ENCODE measurements at regions not wholly inside any gene's neighbourhood (a gene's known extent, or its start where the extent isn't known, plus 50 kb on each side); places are given as distances from the start of the nearest gene placed in this dataset.

GRCh38 chr7:29619111-29619510 is 55.5 kb downstream of the PRR15 start:
- no peak overlapping the region for H4K8ac ChIP-seq (ENCODE audit: low read depth, low read length)

GRCh38 chr7:29619848-29620555 is 56.4 kb downstream of the PRR15 start:
- DNase-seq, result no peak
- Histone ChIP-seq H3K79me1 (ENCODE audit: low read length) (no peaks in the 10 kb centered on the region), H3K23ac (ENCODE audit: low read length) (no peak overlapping the region), H3K36me3 (ENCODE audit: control insufficient read depth, insufficient read depth, low read length) (no peaks in the 10 kb centered on the region), H3K9ac (ENCODE audit: low read length) (no peak overlapping the region), H3K56ac (ENCODE audit: low read length) (no peak overlapping the region), H2BK5ac (ENCODE audit: low read length) (no peak overlapping the region), H3K4ac (ENCODE audit: low read depth, low read length) (no peak overlapping the region), H4K5ac (ENCODE audit: low read length) (no peak overlapping the region), H3K27me3 (ENCODE audit: insufficient read depth, low read length, poor library complexity) (no peaks in the 10 kb centered on the region), H3K4me2 (ENCODE audit: low read length) (no peak overlapping the region), H2BK15ac (replicated peaks; ENCODE audit: low read depth) (no peak overlapping the region), H2BK120ac (ENCODE audit: low read depth, low read length) (no peak overlapping the region), H3K4me3 (ENCODE audit: low read length) (no peak overlapping the region), H3K27ac (ENCODE audit: low read depth, low read length) (no peak overlapping the region), H2AK5ac (ENCODE audit: low read length) (no peak overlapping the region), H3K4me1 (ENCODE audit: control insufficient read depth, low read depth, low read length) (no peaks in the 10 kb centered on the region), H3K18ac (ENCODE audit: low read length) (no peak overlapping the region), H4K8ac (ENCODE audit: low read depth, low read length) (no peak overlapping the region), H3K79me2 (ENCODE audit: control insufficient read depth, insufficient read depth, low read length) (no peaks in the 10 kb centered on the region)
- no CpG with 5 or more reads among the region's 6 CpGs for WGBS (ENCODE audit: extremely low coverage, insufficient coverage, low lambda C conversion rate)

More at GRCh38 chr7:29619111-29619510, 55.5 kb downstream of the PRR15 start:
- Histone ChIP-seq H3K79me2 (ENCODE audit: control insufficient read depth, insufficient read depth, low read length) (no peaks in the 10 kb centered on the region), H3K79me1 (ENCODE audit: low read length) (no peaks in the 10 kb centered on the region), H2BK15ac (replicated peaks; ENCODE audit: low read depth) (no peak overlapping the region), H2AK5ac (ENCODE audit: low read length) (no peak overlapping the region), H3K23ac (ENCODE audit: low read length) (no peak overlapping the region), H3K27me3 (ENCODE audit: insufficient read depth, low read length, poor library complexity) (no peaks in the 10 kb centered on the region), H3K27ac (ENCODE audit: low read depth, low read length) (no peak overlapping the region), H3K9ac (ENCODE audit: low read length) (no peak overlapping the region), H2BK120ac (ENCODE audit: low read depth, low read length) (no peak overlapping the region), H3K4me1 (ENCODE audit: control insufficient read depth, low read depth, low read length) (no peaks in the 10 kb centered on the region), H4K5ac (ENCODE audit: low read length) (no peak overlapping the region), H3K36me3 (ENCODE audit: control insufficient read depth, insufficient read depth, low read length) (no peaks in the 10 kb centered on the region), H3K18ac (ENCODE audit: low read length) (no peak overlapping the region), H2BK5ac (ENCODE audit: low read length) (no peak overlapping the region), H3K4ac (ENCODE audit: low read depth, low read length) (no peak overlapping the region), H3K4me2 (ENCODE audit: low read length) (no peak overlapping the region), H3K4me3 (ENCODE audit: low read length) (no peak overlapping the region), H3K56ac (ENCODE audit: low read length) (no peak overlapping the region)
- no peak for DNase-seq
- no CpG with 5 or more reads among the region's 5 CpGs for WGBS (ENCODE audit: extremely low coverage, insufficient coverage, low lambda C conversion rate)

GRCh38 chr7:29620556-29620930 is 56.9 kb downstream of the PRR15 start:
- H3K79me2 ChIP-seq (ENCODE audit: control insufficient read depth, insufficient read depth, low read length), result no peaks in the 10 kb centered on the region
- no peak overlapping the region for H3K9ac ChIP-seq (ENCODE audit: low read length)
- peak overlapping the region; percentile 21 for H4K5ac ChIP-seq (ENCODE audit: low read length)
- H2BK5ac ChIP-seq (ENCODE audit: low read length), result no peak overlapping the region
- H3K79me1 ChIP-seq (ENCODE audit: low read length), result no peaks in the 10 kb centered on the region
- no peak for DNase-seq
- H3K27me3 ChIP-seq (ENCODE audit: insufficient read depth, low read length, poor library complexity), result no peaks in the 10 kb centered on the region
- no peaks in the 10 kb centered on the region for H3K36me3 ChIP-seq (ENCODE audit: control insufficient read depth, insufficient read depth, low read length)
- H3K18ac ChIP-seq (ENCODE audit: low read length), result no peak overlapping the region
- H4K8ac ChIP-seq (ENCODE audit: low read depth, low read length), result no peak overlapping the region
- no peak overlapping the region for H2BK120ac ChIP-seq (ENCODE audit: low read depth, low read length)
- no peak overlapping the region for H2BK15ac ChIP-seq (replicated peaks; ENCODE audit: low read depth)
- no CpG with 5 or more reads among the region's 2 CpGs for WGBS (ENCODE audit: extremely low coverage, insufficient coverage, low lambda C conversion rate)
- H3K4ac ChIP-seq (ENCODE audit: low read depth, low read length), result no peak overlapping the region
- H3K4me2 ChIP-seq (ENCODE audit: low read length), result no peak overlapping the region
- H3K4me1 ChIP-seq (ENCODE audit: control insufficient read depth, low read depth, low read length), result no peaks in the 10 kb centered on the region
- H3K23ac ChIP-seq (ENCODE audit: low read length), result no peak overlapping the region
- no peak overlapping the region for H3K4me3 ChIP-seq (ENCODE audit: low read length)
- no peak overlapping the region for H2AK5ac ChIP-seq (ENCODE audit: low read length)
- H3K56ac ChIP-seq (ENCODE audit: low read length), result no peak overlapping the region
- H3K27ac ChIP-seq (ENCODE audit: low read depth, low read length), result no peak overlapping the region

- peak; percentile 46 for DNase-seq
- Histone ChIP-seq H2BK120ac (ENCODE audit: low read depth, low read length) (no peak overlapping the region), H3K23ac (ENCODE audit: low read length) (no peak overlapping the region), H3K4ac (ENCODE audit: low read depth, low read length) (no peak overlapping the region), H3K4me2 (ENCODE audit: low read length) (no peak overlapping the region), H2BK5ac (ENCODE audit: low read length) (no peak overlapping the region), H3K18ac (ENCODE audit: low read length) (no peak overlapping the region), H3K27me3 (ENCODE audit: insufficient read depth, low read length, poor library complexity) (no peaks in the 10 kb centered on the region), H3K4me1 (ENCODE audit: control insufficient read depth, low read depth, low read length) (no peaks in the 10 kb centered on the region), H3K9ac (ENCODE audit: low read length) (no peak overlapping the region), H3K27ac (ENCODE audit: low read depth, low read length) (no peak overlapping the region), H3K4me3 (ENCODE audit: low read length) (no peak overlapping the region), H3K56ac (ENCODE audit: low read length) (no peak overlapping the region), H2BK15ac (replicated peaks; ENCODE audit: low read depth) (no peak overlapping the region), H4K5ac (ENCODE audit: low read length) (no peak overlapping the region), H3K79me2 (ENCODE audit: control insufficient read depth, insufficient read depth, low read length) (no peaks in the 10 kb centered on the region), H3K36me3 (ENCODE audit: control insufficient read depth, insufficient read depth, low read length) (no peaks in the 10 kb centered on the region), H4K8ac (ENCODE audit: low read depth, low read length) (no peak overlapping the region), H2AK5ac (ENCODE audit: low read length) (no peak overlapping the region), H3K79me1 (ENCODE audit: low read length) (no peaks in the 10 kb centered on the region)
- WGBS (ENCODE audit: extremely low coverage, insufficient coverage, low lambda C conversion rate), result no CpG with 5 or more reads among the region's 13 CpGs
These were observed 59.0 kb downstream of the PRR15 start for GRCh38 chr7:29622335-29623265.

- Histone ChIP-seq H2BK15ac (replicated peaks; ENCODE audit: low read depth) (no peak overlapping the region), H3K56ac (ENCODE audit: low read length) (no peak overlapping the region), H3K23ac (ENCODE audit: low read length) (no peak overlapping the region), H4K5ac (ENCODE audit: low read length) (no peak overlapping the region), H3K18ac (ENCODE audit: low read length) (no peak overlapping the region), H3K79me1 (ENCODE audit: low read length) (no peaks in the 10 kb centered on the region), H3K9ac (ENCODE audit: low read length) (no peak overlapping the region), H3K27me3 (ENCODE audit: insufficient read depth, low read length, poor library complexity) (no peaks in the 10 kb centered on the region), H2AK5ac (ENCODE audit: low read length) (no peak overlapping the region), H3K27ac (ENCODE audit: low read depth, low read length) (no peak overlapping the region), H3K36me3 (ENCODE audit: control insufficient read depth, insufficient read depth, low read length) (no peaks in the 10 kb centered on the region), H4K8ac (ENCODE audit: low read depth, low read length) (no peak overlapping the region), H3K4me2 (ENCODE audit: low read length) (no peak overlapping the region), H3K79me2 (ENCODE audit: control insufficient read depth, insufficient read depth, low read length) (no peaks in the 10 kb centered on the region), H2BK120ac (ENCODE audit: low read depth, low read length) (no peak overlapping the region), H2BK5ac (ENCODE audit: low read length) (no peak overlapping the region), H3K4me3 (ENCODE audit: low read length) (no peak overlapping the region), H3K4ac (ENCODE audit: low read depth, low read length) (no peak overlapping the region), H3K4me1 (ENCODE audit: control insufficient read depth, low read depth, low read length) (no peaks in the 10 kb centered on the region)
- no CpG with 5 or more reads among the region's 2 CpGs for WGBS (ENCODE audit: extremely low coverage, insufficient coverage, low lambda C conversion rate)
- DNase-seq, result no peak
These were observed 60.3 kb downstream of the PRR15 start for GRCh38 chr7:29623973-29624372.

All from mesendoderm (in vitro differentiated cells).